SK-N-MC (cell line): ENCODE measurements at regions not wholly inside any gene's neighbourhood (a gene's known extent, or its start where the extent isn't known, plus 50 kb on each side); places are given as distances from the start of the nearest gene placed in this dataset.

Source experiments
- EZH2 ChIP-seq: fragments of 200-600 bp; sonication (generic); IDR thresholded peaks from one replicate; pipeline ENCODE4 v1.6.1; 2017; ENCODE audit warnings: antibody characterized with exemption
- FOXP2 ChIP-seq: optimal IDR thresholded peaks from 2 replicates; pipeline ENCODE3; 2011; ENCODE audit warnings: mild to moderate bottlenecking, moderate library complexity; ENCODE audit not compliant: insufficient read depth; ENCODE audit errors: extremely low read length, control extremely low read depth
- POLR2AphosphoS5 ChIP-seq: IDR thresholded peaks from 2 replicates; pipeline ENCODE4 v1.6.1; 2012; ENCODE audit warnings: mild to moderate bottlenecking, low read depth, low read length, borderline replicate concordance

DNA sequence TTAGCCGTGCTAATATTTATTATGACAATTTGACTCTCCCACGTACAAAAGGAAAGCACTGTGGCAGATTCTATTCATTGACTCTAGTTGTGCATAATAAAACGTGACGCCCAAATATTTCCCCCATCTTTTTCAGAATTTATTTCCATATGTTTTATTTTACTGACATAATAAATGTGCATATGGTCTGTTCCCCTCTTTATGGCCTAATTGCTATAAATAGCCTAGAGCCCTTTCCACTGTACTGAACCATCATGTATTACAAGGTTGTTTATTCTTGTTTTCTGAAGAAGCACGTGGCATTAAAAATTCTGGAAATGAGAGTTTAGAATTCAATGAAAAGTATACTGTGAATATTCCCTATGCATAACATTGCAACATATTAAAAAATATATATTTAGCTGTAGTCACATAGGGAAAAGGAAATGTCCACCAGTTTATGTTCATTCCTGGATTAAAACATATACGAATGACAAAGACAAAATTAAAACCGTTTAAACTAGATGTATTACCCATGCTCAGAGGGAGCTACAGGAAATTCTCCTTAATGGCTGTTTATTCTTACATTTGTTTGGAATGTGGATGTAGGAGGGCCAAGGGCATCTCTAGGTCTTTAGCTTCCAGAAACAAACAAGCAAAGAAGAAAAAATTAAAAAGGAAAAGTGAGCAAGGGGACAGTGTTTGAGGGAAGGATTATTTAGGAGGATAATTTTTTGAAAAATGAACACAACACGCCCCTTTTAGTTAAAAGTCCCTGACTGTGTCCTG is 122.1 kb upstream of the MMADHC start:
- no peak for TF ChIP-seq POLR2AphosphoS5
- TF ChIP-seq EZH2, result no peak
- TF ChIP-seq FOXP2, result no peak
